Muscle of back (tissue), 3 donors: ENCODE measurements at regions not wholly inside any gene's neighbourhood (a gene's known extent, or its start where the extent isn't known, plus 50 kb on each side); places are given as distances from the start of the nearest gene placed in this dataset.

Experiments
- DNase-seq, 3 donors: peaks; one replicate each; pipeline versions ENCODE4 v3.0.0 to v3.0.0-alpha.2; 2013

DNA sequence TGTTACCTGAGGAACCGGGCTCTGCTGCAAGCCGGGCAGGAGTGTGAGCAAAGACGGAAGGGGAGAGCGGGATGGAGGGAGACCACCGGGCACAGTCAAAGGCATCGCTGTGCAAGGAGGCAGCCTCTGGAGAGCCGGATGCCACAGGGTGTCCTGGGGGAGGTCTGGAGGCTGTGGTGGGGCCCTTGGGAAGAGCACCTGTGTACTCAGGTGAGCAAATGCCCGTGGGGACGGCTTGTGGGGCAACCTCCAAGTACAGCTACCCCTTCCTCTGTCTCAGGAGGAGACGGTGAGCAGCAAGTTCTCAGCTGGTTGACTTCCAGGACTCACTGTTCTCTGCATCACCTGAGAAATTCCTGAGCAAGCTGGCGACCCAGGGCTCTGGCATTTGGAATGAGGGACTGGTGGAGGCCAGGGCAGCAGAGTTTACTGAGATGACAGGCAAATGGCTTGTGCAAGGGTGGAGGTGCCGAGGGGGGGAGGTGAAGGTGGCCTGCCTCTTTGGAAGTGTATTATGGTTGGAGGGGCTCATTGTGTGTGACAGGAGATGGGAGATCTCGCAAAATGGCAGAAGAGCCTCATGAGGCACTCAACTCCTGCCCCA lies 345.2 kb upstream of the SHH start:
- no peak for DNase-seq

DNA sequence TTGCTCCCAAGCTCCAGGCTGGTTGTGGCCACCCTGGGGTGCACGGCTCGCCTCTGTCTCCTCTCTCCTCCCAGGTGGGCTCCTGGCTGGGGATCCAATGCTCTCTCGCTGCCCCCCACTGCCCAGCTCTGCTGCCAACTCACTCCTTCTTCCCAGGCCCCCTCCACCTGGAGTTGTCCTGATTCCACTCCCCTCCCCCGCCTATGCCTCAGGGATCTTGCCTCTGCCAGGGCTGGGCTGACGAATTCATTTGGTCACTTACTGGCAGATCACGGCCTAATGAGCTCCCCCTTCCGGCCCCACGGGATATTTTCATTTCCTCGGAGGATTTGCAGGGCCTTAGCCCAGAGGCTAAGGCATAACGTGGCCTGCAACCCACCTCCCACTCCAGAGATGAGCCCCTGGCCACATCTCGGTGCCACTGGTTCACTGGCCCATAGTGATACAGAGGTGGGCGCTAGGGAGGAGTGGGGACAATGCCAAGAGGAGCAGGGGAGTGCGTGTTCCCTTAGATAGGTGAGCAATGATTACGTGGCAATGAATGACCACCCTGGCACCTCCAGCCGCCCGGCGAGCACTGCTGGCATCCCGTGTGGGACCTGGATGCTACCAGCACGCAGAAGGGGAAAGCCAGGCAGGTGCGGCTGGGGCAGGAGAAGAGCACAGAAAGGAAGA lies 344.6 kb upstream of the SHH start:
- no peak for DNase-seq

DNA sequence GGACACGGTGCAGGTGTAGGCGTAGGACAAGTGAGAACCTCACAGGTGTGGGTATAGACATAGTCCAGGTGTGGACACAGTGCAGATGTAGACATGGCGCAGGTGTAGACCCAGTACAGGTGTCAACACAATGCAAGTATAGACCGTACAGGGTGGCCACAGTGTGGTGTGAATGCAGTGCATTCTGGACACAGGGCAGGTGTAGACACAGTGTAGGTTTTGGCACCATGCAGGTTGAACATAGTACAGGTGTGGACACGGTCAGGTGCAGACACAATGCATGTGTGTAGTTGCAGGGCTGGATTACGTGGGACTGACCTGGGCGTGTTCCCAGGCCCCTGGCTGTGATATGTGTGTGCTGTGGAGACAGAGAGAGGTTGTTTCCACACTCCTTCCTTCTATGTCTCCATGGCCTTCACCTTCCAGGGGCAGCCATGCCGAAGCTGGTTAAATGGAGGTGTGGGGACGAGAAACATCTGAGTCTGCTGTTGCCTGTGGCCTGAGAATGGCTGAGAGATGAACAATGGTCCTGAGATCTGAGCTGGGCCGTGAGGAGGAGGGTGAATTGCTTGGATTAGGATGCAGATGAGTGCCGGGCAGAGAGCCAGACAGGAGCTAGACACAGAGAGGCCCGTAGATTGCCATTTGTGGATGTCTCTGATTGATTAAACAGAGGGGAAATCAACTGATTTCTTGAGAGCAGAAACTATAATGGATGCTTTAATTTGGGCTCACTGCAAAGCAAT lies 343.9 kb upstream of the SHH start:
- no peak for DNase-seq

DNA sequence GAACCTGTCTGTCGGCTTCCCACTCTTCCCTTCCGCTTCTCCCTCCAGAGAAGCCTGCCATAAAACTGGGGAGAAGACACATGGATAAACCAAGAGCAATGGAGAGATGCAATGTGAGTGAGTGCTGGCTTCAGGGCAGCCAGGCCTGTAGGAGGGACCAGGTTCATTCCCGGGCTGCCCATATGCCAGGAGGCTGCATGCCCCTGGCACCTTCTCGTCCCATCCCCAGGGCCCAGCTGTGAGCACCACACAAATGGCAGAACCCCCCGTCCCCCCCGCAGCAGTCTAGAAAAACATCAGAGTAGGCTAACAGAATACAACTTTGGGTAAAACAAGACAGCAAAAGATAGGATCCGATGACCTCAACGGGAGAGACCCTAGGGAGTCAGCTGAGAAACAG lies 341.3 kb upstream of the SHH start:
- DNase-seq: no peak

DNA sequence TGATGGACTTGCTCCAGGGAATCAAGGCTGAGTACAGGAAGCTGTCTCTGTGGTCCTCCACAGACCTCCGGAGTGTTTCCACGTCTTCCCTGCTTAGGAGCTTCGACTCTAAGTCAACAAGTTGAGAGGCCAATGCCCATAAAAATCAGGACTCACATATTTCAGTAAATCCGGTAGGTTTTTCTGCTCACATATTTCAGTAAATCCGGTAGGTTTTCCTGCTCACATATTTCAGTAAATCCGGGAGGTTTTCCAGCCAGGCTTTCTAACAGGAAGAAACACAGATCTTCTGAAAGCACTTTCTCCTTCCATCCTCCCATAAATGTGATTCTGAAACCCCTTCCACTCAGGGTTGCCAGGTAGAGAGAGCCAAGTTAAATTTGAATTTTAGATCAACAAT lies 340.1 kb upstream of the SHH start:
- no peak for DNase-seq

DNA sequence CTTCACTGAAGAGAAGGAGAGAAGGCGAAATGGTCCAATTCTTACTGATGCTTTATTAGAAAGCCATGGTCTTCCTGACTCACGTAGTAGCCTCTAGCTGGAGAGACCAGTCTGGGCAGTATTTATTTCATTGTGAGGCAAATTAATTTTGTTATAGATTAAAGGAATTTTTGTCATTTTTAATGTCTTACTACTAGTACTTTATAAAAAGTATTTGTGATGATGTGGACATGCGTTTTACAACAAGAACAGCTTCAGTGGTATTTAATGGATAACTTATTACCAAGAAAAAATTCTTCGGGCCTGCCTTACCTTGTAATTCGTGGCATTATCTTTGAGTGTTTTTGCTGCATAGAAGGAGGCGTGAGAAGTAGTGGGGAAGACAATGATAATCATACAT lies 339.4 kb upstream of the SHH start:
- DNase-seq: no peak

DNA sequence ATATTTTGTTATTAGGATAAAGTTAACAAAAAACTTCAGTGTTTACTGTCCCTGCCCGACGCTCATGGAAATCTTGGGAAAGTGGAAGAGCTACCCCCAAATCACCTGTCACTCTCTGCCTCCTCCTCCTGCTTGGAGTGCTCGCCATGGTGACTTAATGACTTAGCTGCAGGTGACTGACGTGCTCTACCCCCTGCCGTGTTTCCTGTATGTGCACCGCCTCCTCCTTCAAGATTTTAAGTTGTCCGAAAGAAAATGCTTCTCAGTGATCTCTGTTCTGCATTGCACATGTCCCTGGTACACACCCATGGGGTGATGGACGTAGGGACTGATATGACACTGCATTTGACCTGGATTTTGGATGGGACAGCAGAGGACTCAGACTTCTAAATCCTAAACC lies 338.8 kb upstream of the SHH start:
- no peak for DNase-seq

DNA sequence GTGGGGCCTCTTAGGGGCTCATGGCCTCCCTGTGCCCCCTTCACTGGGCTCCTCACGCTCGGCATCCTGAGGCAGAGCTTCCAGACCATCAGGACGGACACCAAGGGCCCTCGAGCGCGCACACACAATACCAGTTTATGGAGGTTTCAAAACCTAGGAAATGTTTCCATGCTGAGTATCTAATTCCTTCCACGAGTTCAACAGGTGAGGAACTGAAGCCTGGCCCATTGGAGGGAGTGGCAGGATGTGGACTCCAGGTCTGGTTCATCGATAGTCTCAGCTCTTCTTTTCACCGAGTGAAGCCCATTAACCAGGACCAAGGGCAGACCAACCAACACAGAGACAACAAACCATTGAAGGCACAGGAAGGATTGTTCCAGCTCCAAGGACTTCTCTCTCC lies 336.7 kb upstream of the SHH start:
- no peak for DNase-seq

DNA sequence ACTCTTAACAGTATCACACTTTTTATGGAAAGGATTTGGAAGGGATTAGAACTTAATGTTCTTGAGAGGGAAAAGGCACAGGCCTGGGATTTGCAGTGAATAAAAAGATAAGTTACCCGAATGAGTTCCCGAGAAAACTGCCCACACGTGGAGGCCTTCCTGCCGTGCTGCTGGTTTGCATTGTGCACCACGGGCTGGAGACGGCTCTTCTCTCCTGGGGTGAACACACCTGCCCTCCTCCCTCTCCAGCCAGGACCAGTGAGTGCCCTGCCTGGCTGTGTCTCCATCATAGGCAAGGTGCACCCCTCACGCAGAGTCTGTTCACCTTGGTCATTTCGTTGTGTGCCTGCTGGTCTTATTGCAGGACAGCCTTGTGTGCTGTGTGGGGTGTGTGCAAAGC lies 336.3 kb upstream of the SHH start:
- DNase-seq: no peak

DNA sequence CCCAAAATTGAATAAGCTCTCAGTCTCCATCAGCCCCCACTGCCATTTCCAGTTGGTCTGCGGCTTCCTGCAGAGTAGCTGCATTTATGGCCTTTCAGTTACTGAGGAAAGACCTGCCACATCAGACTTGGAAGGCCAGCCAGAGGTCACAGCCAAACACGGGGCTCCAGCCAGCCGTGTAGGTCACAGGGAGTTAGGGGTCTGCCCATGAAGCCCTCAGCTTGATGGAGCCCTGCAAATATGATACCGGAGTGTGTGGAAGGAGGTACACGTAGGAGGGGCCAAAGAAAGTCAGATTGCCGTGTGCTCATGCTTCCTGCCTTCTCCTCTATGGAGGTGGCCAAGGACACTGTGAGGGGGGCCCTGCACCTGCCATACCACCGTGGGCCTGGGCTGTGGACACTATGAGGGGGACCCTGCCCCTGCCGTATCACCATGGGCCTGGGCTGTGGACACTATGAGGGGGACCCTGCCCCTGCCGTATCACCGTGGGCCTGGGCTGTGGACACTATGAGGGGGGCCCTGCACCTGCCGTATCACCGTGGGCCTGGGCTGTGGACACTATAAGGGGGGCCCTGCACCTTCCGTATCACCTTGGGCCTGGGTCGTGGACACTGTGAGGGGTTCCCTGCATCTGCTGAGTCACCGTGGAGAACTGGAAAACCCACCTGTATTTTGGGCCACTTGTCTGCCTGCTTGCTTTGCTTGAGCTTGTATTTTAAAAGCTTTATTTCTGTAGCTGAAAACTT lies 335.7 kb upstream of the SHH start:
- no peak for DNase-seq

DNA sequence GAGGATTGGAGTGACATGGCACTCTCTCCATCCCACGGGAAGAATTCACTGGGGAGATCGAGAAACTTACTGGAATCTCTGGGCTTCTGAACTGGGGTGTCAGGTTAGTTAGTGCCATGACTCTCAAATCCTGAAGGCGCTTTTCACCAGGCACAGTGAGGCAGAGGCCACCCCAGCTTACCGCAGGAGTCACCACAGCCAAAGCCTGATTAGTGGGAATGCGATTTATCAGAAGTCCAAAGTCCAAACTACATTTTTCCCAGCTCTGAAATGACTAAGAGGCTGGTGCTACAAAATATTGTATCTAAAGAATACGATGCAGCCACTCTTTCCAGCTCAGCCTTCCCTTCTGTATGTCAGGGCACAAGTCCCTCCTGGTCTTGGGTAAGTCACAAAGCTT lies 334.8 kb upstream of the SHH start:
- DNase-seq: no peak

DNA sequence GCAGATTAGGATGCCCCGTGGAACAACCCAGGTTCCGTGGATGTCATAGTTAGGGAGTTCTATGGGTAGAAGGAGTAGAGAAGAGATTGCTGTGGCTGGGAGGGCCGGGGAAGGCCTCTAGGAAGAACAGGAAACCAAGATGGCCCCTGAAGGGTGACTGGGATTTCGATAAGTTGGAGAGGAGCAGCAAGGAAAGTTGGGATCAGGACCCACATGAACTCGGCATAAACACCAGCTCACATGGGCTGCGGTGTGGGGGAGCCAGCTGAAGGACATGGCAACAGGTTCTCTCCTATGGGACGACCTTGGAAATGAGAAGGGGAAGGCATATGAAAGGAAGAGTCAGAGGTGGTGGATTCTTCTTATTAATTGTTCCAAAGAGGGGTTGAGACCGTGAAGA lies 333.7 kb upstream of the SHH start:
- no peak for DNase-seq

DNA sequence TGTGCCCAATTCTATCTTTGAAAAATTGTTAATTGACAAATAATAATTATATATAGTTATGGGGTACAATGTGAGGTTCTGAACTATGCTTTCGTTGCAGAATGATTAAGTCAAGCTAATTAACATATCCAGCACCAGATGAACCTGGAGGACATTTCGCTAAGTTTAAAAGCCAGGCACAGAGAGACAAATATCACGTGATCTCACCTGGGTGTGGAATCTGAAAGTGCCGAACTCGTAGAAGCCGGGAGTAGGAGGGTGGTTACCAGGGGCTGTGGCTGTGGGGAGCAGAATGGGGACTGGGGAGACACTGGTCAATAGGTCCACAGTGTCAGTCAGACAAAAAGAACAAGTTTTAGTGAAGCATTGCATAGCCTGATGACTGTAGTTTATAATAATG lies 332.9 kb upstream of the SHH start:
- DNase-seq: no peak

DNA sequence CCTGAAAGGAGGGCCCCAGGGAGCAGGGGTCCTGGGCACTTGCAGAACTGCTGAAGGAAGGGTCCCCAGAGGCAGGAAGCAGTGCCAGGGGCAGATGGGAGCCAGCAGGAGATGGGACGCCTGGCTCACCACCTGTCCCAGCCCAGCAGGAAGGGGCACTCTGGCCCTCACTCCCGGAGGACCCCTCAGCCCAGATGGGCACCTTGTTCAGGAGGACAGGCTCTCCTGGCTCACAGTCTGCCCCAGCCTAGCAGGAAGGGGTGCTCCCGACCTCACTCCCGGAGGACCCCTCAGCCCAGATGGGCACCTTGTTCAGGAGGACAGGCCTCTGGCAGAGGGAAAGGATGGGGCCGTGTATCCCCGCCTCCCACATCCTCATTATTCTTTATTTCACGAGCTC lies 331.4 kb upstream of the SHH start:
- DNase-seq: no peak

DNA sequence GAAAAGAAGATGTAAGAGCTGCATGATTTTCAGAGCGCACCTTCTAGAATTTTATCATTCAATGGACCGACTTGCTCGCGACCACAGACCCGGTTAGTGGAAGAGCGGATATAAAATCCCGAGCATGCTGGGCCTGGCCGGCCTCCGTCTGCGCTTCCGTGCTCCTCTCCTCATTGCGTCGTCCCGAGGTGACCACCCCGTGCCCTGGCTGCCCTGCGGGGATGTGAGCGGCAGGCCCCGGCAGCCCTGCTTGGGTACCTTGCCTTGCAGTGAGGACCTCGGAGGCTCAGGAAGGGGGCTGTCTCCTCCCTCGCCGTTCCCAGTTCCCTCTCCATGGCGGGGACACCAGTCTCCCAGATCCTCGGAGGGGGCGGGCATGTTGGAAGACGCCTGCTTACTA lies 330.9 kb upstream of the SHH start:
- no peak for DNase-seq

DNA sequence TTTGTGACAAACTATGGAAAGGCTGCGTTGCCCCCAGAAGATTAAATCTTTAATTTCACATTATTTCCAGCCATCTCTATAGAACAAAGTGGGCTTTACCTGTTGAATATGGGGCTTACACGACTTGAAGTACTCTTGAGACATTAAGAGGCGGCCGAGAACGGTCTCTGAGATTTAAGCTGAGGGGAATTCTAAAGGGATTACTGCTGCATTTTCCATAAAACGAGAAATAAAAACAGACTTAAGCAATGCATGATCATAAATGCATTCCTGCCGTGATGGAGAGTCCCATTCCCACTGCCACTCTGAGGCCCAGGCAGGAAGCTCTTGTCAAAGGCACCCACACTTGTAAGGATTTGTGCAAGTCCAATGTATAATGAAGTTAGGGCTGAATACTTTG lies 329.7 kb upstream of the SHH start:
- DNase-seq: no peak

DNA sequence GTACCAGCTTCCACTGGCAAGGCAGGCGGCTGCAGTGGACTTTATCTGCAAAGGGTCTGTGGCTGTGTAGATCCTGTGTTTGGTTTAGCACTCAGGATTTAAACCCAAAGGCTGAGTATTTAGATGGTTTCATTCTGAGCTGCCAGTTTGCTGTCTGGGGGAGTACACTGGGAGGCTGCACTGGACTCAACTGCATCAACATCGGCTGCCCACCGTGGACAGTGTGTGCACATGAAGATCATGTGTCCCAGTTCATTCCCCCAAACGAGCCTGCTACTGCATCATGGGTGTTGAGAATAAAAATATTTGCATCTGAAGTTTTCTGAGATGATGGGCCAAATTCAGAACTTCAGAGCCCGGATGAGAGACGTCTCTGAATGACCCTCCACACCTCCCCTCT lies 328.6 kb upstream of the SHH start:
- DNase-seq: no peak

DNA sequence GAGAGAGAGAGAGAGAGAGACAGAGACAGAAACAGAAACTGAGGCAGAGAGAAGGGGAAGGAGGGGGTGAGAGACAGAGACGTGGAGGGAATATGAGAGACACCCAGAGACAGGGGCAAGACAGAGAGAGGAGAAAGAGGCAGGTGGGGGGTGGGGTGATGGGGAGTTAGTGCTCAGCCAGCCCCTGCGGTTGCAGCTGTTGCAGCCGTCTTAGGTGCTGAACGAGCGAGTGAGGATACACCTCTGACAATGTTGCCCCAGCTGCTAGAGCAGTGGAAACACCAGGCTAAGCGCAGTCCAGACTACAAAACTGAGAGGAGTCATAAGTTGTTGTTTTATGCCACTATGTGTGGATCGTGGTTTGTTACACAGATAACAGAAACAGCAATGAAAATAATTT lies 328.2 kb upstream of the SHH start:
- DNase-seq: no peak

DNA sequence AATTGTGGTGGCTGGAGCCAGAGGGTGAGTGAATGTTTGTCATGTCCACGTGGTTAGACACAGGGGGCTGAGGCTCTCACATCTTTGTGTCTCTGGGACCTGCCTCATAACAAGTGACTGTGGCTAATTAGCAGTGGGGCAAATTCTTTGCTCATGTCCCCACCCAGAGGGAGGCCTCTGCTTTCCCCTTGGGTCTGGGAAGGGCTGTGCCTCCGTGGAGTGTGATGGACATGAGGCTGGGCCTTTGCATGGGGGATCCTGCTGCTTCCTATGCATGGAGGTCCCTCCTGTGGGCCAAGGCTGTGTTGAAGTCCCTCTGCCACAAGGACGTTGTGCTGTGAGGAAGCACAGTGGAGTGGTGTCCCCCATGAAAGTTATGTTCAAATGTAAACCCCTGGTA lies 327.4 kb upstream of the SHH start:
- no peak for DNase-seq

DNA sequence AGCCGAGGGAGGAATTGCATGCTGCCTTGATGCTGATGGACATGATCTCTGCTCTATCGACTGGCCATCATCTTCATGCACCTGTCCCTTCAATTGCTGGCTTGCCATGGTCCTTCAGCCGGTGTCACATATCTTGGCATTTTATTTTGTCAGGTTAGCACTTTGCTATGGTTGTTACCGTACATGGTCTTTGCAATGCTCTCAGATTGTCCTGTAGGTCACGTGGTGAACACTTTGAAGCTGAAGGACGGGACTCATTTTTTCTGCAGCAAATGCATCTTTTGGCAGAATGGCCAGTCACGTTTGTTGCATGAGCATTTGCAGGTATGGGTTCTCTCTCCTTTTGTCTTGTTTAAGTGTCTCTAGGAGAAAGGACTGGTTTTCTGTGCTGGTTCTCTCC lies 326.8 kb upstream of the SHH start:
- no peak for DNase-seq

DNA sequence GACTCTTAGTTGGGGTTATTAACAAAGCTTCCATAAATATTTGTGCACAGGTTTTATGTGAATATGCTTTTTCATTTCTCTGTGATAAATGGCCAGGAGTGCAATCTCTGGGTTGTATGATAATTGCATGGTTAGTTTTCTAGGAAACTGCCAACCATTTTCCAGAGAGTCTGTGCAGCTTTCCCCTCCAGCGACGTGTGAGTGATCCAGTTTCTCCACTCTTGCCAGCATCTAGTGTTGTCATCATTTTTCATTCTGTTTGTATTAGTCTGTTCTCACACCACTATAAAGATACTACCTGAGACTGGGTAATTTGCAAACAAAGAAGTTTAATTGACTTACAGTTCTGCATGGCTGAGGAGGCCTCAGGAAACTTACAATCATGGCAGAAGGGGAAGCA lies 319.6 kb upstream of the SHH start:
- no peak for DNase-seq

DNA sequence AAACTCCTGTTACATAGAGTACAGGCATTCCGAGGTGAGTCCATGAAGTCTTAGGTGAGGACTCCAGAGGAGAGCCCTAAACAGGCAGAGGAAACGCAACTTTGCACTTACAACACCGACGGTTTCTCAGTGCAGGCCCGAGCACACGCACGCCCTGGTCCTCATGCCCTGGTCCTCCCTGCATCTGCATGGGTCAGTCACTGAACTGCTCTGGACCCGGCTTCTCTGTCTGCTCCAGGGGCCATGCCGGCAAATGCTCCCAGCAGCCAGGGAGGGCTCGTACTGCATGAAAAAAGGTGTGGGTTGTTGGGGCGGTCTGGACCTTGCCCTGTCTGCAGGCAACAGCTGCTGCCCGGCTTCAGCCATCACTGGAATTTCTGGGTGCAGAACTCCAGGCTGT lies 317.3 kb upstream of the SHH start:
- no peak for DNase-seq

DNA sequence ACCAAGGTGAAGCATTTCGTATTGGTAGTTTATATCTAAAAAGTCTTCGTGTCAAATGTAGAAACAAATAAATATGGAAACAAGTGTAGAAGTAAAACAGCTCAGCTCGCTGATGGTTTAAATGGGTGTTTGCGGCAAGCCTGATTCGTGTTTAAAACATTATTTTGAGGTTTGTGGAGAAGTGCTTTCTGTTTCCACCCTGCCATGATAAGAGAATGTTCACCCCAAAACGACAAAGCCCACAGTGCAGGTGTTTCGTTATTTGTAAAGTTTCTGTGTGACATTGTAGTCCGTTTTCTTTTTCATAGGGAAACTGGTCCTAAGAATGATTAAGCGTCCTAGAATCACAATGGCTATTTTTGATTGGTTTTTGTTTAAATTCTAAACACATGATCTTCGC lies 316.2 kb upstream of the SHH start:
- DNase-seq: no peak
